Stimulated activated CD4-positive, alpha-beta T cell treated with anti-CD3 and anti-CD28 coated beads, TNF-alpha, amount 100 ng/mL, for 1 hour (primary cell): ENCODE measurements at regions not wholly inside any gene's neighbourhood (a gene's known extent, or its start where the extent isn't known, plus 50 kb on each side); places are given as distances from the start of the nearest gene placed in this dataset.
"Not testable (repeated sequence)": the region's sequence is repeated elsewhere in the genome, so short reads cannot be mapped to it uniquely, and the experiment has no call there.

ENCODE experiments used
- DNase-seq, 3 donors: peaks; one replicate each; pipeline ENCODE4 v3.0.0-alpha.2; 2020; ENCODE audit warnings: low read depth in 3 of 3, low spot score in 1 of 3

DNA sequence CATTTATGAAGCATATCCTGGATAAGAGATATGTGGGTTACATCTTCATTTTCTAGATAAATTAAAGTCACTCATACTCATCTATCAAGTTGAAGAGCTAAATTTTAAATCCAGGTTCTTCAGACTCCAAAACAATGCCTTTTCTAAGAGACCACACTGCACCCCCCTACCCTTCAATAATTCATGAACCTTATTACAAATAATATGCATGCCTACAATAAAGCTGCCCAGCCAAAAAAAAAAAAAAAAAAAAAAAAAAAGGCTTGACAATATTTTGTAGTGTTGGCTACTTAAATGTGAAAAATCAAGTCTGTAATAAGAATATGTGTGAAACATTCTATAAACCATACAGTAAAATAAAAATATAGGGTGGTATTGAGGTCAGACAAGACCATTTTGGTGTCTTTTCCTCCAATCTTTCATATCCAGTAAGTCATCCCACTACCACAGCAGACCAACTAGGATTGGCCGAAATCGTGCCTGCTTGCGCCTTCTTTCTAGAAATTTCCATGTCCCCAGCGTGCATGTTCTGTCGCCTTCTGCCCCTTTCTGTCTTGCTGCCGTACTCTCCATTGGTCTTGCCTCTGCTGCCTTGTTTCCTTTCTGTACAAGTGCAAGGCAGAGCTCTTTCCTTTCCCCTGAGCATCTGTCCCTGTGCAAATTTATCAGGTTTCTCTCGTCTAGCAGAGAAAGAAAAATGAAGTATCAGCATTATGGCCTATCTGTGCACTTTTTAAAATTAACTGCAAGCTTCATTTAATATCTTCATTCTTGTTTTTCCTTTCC is 92.6 kb upstream of the NDUFV2 start:
- no peak for DNase-seq

- no peak for DNase-seq
Measured at GRCh38 chr18:9011431-9011830, 91.1 kb upstream of the NDUFV2 start.

- DNase-seq: no peak
Measured at GRCh38 chr18:9013926-9014373, 88.5 kb upstream of the NDUFV2 start.

GRCh38 chr18:9015689-9016088 is 86.8 kb upstream of the NDUFV2 start:
- DNase-seq: no peak

DNA sequence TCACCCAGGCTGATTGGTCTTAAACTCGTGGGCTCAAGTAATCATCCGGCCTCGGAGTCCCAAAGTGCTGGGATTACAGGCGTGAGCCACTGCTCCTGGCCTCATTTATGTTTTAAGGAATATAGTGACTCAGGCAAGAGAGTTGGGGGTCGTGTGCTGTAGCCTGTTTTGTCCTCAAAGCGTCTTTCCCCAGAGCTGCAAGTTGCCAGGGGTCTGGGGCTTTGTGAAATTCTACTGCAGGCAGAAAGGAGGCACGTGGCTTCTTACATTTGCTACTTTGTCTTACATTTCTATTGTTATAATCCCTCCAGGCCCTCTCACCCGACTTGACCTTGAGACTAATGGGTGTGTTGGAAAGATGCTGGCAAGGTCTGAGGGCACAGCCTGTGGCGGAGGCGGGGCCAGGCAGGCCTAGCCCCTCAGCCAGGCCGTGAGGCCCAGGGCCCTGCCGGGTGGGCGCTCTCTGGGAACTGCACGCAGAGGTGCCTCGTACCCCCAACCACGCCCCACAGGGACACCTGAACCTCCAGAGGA is 85.8 kb upstream of the NDUFV2 start:
- no peak for DNase-seq

DNA sequence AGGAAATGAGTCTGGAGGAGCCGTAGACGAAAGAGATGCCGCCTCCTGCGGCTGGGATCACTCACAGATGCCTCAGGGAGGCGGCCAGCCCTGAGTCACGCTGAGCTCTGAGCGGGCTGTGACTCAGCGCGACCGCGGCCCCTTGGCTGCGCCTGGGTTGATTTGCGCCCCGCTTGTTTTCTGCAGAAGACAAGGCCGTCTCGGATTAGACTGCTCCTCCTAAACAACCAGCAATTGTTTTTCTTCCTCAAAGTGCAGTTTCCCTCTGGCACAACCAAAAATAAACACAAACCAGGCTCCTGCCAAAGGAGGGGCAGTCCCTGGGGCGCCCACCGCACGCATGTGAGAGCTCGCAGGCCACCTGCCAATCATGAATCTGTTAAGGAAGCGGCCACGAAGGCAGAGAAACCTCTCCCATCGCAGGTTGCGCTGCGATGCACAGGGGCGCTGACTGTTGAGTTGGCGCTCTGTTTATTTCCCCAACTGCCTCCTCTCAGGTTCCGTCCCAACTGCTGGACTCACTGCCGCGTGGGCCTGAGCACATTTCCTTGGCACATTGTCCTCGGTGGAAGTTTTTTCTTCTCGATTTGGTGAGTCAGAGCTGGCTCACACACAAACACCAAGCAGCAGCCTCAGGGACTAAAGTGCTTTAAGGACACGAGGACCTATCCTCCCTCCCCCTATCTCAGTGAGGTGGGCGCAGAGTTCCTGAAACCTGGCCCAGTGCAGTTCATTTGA is 85.2 kb upstream of the NDUFV2 start:
- DNase-seq: peak in 2 of 3 donors; percentile 18 to 55

DNA sequence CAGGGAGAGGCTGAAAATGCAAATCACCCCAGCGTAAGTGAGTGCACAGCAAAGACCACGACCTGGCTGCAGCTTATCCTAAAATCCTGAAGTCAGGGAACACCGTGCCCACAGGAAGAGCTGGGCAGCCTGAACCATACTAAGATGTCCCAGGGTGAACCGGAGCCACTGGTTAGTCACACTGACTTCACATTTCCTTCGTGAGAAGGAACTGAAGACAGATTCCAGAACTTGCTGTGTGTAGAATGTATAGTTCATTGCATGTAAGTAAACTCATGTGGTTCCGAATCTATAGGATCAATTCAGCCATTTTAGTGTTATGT is 84.6 kb upstream of the NDUFV2 start:
- no peak for DNase-seq

GRCh38 chr18:9019135-9019534 is 83.4 kb upstream of the NDUFV2 start:
- DNase-seq: no peak

DNA sequence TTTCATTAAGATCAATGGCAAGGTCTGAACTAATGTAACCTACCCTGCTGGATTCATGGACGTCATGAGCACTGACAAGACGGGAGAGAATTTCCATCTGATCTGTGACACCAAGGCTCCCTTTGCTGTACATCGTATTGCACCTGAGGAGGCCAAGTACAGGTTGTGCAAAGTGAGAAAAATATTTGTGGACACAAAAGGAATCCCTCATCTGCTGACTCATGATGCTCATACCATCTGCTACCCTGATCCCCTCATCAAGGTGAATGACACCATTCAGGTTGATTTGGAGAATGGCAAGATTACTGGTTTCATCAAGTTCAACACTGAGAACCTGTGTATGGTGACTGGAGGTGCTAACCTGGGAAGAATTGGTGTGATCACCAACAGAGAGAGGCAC is 82.3 kb upstream of the NDUFV2 start:
- DNase-seq: no peak

GRCh38 chr18:9021458-9021857 is 81.0 kb upstream of the NDUFV2 start:
- DNase-seq: no peak

DNA sequence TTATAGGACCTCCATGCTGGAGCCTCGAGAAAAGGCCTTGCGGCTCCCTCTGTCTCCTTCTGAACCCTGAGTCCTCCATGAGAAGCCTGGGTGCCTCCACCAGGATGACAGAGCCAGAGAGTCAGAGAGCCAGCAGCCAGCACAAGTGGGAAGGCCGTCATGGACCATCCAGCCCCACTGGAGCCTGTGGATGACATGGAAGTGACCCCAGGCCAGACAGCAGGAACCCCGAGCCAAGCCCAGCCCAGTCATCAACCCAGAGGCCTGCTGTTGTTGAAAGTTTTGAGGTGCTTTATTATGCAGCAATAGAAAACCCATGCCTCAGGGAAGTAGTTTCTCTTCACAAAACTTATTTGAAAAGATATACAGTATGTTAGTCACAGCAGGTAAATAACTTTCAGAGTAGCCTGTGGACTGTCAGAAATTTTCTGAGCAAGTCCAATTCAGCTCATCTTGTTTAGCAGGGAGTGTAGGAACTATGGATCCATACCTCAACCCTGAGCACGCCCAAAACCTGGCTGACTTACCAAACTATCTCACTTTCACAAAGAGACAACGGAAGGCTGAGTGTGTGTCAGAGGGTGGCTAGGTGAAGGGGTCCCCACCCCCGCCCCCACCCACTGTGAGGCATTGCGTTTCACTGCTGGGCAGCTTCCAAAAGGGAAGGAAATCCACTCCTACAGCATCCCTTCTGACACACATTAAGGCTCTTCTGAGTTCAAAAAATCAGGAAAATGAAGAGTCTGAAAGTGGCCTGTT is 79.9 kb upstream of the NDUFV2 start:
- DNase-seq: no peak

- not testable (repeated sequence) for DNase-seq
Measured at GRCh38 chr18:9024031-9024646, 78.4 kb upstream of the NDUFV2 start.

- DNase-seq: no peak
Measured at GRCh38 chr18:9025091-9025838, 77.2 kb upstream of the NDUFV2 start.

GRCh38 chr18:9029131-9029530 is 73.4 kb upstream of the NDUFV2 start:
- no peak for DNase-seq

GRCh38 chr18:9032519-9032918 is 70.0 kb upstream of the NDUFV2 start:
- no peak for DNase-seq

GRCh38 chr18:9038277-9038871 is 64.1 kb upstream of the NDUFV2 start:
- DNase-seq: no peak

GRCh38 chr18:9039441-9040071 is 62.9 kb upstream of the NDUFV2 start:
- DNase-seq: no peak

GRCh38 chr18:9042766-9043481 is 59.6 kb upstream of the NDUFV2 start:
- DNase-seq: no peak

- no peak for DNase-seq
Measured at GRCh38 chr18:9043581-9043980, 58.9 kb upstream of the NDUFV2 start.
